ENCODE measurements at regions not wholly inside any gene's neighbourhood (a gene's known extent, or its start where the extent isn't known, plus 50 kb on each side); places are given as distances from the start of the nearest gene placed in this dataset.

- H3K27ac ChIP-seq, result no peak overlapping the region
- TF ChIP-seq, protein P1, sequence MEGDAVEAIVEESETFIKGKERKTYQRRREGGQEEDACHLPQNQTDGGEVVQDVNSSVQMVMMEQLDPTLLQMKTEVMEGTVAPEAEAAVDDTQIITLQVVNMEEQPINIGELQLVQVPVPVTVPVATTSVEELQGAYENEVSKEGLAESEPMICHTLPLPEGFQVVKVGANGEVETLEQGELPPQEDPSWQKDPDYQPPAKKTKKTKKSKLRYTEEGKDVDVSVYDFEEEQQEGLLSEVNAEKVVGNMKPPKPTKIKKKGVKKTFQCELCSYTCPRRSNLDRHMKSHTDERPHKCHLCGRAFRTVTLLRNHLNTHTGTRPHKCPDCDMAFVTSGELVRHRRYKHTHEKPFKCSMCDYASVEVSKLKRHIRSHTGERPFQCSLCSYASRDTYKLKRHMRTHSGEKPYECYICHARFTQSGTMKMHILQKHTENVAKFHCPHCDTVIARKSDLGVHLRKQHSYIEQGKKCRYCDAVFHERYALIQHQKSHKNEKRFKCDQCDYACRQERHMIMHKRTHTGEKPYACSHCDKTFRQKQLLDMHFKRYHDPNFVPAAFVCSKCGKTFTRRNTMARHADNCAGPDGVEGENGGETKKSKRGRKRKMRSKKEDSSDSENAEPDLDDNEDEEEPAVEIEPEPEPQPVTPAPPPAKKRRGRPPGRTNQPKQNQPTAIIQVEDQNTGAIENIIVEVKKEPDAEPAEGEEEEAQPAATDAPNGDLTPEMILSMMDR (IDR thresholded peaks at IDR 0.05), result no peak
- no peaks in the 10 kb centered on the region for H3K4me1 ChIP-seq
- H3K27me3 ChIP-seq, result no peaks in the 10 kb centered on the region
- no peak for DNase-seq
- H3K9me3 ChIP-seq, result no peaks in the 10 kb centered on the region
- H3K4me3 ChIP-seq, result no peak overlapping the region
- H3K36me3 ChIP-seq, result no peaks in the 10 kb centered on the region
Measured at GRCh38 chr3:30185872-30186271, 420.5 kb upstream of the TGFBR2 start.

- Histone ChIP-seq H3K27me3 (no peaks in the 10 kb centered on the region), H3K36me3 (no peaks in the 10 kb centered on the region), H3K4me3 (no peak overlapping the region), H3K27ac (no peak overlapping the region), H3K4me1 (no peaks in the 10 kb centered on the region), H3K9me3 (no peaks in the 10 kb centered on the region)
- DNase-seq, result no peak
- TF ChIP-seq, protein P1 (IDR thresholded peaks at IDR 0.05), result no peak
- no peak for TF ChIP-seq POLR2A (IDR thresholded peaks at IDR 0.05)
Measured at GRCh38 chr3:30186741-30187219, 419.6 kb upstream of the TGFBR2 start.

GRCh38 chr3:30187366-30187765 lies 419.0 kb upstream of the TGFBR2 start:
- DNase-seq, result no peak
- no peak for TF ChIP-seq POLR2A (IDR thresholded peaks at IDR 0.05)
- TF ChIP-seq, protein P1 (IDR thresholded peaks at IDR 0.05), result no peak
- no peak overlapping the region for H3K27ac ChIP-seq
- no peaks in the 10 kb centered on the region for H3K27me3 ChIP-seq
- no peak overlapping the region for H3K4me3 ChIP-seq
- no peaks in the 10 kb centered on the region for H3K9me3 ChIP-seq
- no peaks in the 10 kb centered on the region for H3K4me1 ChIP-seq
- no peaks in the 10 kb centered on the region for H3K36me3 ChIP-seq

DNA sequence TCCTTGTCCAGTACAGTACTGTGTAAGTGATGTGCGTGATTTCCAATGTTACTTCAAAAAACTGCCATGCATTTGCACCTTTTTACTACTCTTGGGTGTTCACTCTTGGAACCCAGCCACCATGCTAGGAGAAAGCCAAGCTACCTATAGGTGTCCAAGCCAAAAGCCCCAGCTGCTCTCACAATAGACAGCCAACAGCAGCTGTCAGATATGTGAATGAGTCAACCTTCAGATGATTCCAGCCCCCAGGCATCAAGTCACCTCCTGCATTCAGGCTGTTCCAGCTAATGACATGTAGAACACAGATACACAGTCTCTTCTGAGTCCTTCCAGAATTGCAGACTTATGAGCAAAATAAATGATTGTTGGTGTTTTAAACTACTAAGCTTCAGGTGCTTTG lies 417.7 kb upstream of the TGFBR2 start:
- no peaks in the 10 kb centered on the region for H3K36me3 ChIP-seq
- TF ChIP-seq, protein P1 (IDR thresholded peaks at IDR 0.05), result no peak
- TF ChIP-seq POLR2A (IDR thresholded peaks at IDR 0.05), result no peak
- no peaks in the 10 kb centered on the region for H3K9me3 ChIP-seq
- H3K4me3 ChIP-seq, result no peak overlapping the region
- no peaks in the 10 kb centered on the region for H3K4me1 ChIP-seq
- no peaks in the 10 kb centered on the region for H3K27me3 ChIP-seq
- no peak for DNase-seq
- no peak overlapping the region for H3K27ac ChIP-seq

DNA sequence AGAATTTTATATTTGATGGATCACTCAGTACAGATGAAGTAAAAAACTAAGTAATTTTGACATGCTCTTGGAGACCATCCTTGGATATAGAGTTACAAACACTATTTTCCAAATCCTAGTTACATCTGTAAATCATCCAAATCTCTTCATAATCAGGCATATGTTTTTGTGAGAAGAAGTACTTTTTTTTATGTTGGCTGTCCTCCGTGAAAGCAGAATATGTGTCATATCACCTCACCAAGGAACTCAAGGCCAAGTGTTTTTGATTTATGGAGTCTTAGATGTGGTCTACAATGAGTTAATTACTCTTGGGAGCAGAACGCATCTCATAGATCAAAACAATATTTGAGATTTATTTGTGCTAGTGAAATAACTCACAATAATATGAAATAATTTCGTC lies 416.5 kb upstream of the TGFBR2 start:
- Histone ChIP-seq H3K36me3 (no peaks in the 10 kb centered on the region), H3K9me3 (no peaks in the 10 kb centered on the region), H3K4me1 (no peaks in the 10 kb centered on the region), H3K27ac (no peak overlapping the region), H3K27me3 (no peaks in the 10 kb centered on the region), H3K4me3 (no peak overlapping the region)
- no peak for DNase-seq
- TF ChIP-seq POLR2A (IDR thresholded peaks at IDR 0.05), result no peak
- TF ChIP-seq, protein P1 (IDR thresholded peaks at IDR 0.05), result no peak

GRCh38 chr3:30193625-30194044 lies 412.8 kb upstream of the TGFBR2 start:
- H3K4me1 ChIP-seq, result no peaks in the 10 kb centered on the region
- H3K27ac ChIP-seq, result no peak overlapping the region
- H3K36me3 ChIP-seq, result no peaks in the 10 kb centered on the region
- TF ChIP-seq POLR2A (IDR thresholded peaks at IDR 0.05), result no peak
- TF ChIP-seq, protein P1 (IDR thresholded peaks at IDR 0.05), result no peak
- no peaks in the 10 kb centered on the region for H3K27me3 ChIP-seq
- no peak overlapping the region for H3K4me3 ChIP-seq
- DNase-seq, result no peak
- H3K9me3 ChIP-seq, result no peaks in the 10 kb centered on the region

All from Peyer's patch (tissue), 4 donors.